GM12872 (cell line): ENCODE measurements at regions not wholly inside any gene's neighbourhood (a gene's known extent, or its start where the extent isn't known, plus 50 kb on each side); places are given as distances from the start of the nearest gene placed in this dataset.
A peak's percentile ranks its signal among the peaks of the same experiment; 100 is the strongest.

Source experiments
- TF ChIP-seq, protein P1 (sequence below): IDR thresholded peaks from 3 replicates; pipeline ENCODE4 v1.5.1; 2011; ENCODE audit warnings: low read depth, mild to moderate bottlenecking, low read length, moderate library complexity; ENCODE audit not compliant: insufficient read depth

DNA sequence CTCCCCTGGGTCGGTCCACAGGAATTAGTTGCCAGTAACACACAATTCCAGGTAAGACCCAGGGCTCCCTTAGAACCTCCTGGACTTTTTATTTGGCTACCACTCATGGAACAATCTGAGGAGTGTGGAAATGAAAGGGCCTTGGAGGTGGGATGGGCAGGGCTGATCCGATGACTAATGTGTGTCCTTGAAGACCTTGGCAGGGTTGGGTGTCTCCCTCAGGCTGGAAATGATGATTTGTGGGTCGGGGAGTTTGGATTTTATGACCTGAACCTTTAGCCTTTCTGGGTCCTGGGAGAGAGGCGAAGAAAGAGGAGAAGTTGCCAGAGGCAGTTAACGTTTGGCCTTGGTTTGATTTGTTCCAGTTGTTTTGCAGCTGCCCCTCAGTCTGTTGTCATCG lies 425.0 kb downstream of the MID1IP1 start:
- TF ChIP-seq, protein P1, sequence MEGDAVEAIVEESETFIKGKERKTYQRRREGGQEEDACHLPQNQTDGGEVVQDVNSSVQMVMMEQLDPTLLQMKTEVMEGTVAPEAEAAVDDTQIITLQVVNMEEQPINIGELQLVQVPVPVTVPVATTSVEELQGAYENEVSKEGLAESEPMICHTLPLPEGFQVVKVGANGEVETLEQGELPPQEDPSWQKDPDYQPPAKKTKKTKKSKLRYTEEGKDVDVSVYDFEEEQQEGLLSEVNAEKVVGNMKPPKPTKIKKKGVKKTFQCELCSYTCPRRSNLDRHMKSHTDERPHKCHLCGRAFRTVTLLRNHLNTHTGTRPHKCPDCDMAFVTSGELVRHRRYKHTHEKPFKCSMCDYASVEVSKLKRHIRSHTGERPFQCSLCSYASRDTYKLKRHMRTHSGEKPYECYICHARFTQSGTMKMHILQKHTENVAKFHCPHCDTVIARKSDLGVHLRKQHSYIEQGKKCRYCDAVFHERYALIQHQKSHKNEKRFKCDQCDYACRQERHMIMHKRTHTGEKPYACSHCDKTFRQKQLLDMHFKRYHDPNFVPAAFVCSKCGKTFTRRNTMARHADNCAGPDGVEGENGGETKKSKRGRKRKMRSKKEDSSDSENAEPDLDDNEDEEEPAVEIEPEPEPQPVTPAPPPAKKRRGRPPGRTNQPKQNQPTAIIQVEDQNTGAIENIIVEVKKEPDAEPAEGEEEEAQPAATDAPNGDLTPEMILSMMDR: no peak

DNA sequence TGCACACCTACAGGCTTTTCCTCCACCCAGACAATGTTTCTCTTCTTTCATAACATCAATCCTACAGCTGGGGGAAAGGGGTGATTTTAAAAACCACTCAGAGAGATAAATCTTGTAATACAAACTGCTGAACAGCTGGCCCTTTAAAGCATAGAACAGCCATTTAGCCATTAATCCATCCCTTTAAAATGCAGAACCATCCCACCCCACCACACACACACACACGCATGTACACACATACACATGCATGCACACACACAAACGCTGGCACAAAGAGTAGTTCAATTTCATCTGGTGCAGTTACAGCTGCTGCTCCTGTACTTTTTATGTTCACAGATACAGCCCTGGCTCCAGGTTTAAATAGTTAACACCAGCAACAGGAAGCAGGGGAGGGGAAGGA lies 426.1 kb downstream of the MID1IP1 start:
- TF ChIP-seq, protein P1: no peak

DNA sequence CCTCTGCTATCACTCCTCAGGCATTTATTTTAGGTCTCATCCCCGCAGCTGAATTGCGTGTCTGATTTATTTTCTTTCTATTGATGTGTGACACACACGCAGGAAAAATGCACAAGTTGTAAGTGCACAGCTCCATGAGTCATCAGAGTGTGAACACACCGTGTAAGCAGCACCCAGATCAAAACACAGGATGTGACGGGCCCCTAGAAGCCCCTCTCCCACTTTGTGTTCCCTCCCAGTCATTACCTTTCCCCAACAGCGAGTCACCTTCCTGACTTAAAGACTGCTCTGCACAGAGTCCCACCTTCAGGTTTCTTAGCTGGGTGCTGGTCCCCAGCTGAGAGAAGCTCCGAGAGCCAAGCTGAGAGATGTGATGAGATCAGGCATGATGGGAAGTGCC lies 436.7 kb downstream of the MID1IP1 start:
- TF ChIP-seq, protein P1: no peak

DNA sequence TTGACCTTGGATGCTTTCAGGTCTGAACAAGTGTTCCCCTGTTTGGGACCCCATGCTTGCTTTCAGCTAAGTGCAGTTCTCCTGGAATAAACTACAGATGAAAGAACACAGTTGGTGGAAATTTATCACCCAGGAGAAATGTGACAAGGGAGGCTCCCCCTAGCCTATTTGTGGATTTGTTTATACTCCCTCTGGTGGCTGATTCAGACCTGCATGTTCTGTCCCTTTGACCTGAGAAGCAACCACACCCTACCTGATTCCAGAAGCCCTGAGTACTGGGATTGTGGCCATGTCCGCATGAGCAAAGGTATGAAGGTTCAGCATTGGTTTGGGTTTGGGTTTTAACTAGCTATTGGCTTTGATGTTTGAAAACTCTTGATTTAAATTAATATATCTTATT lies 440.9 kb downstream of the MID1IP1 start:
- TF ChIP-seq, protein P1: peak; percentile 68

DNA sequence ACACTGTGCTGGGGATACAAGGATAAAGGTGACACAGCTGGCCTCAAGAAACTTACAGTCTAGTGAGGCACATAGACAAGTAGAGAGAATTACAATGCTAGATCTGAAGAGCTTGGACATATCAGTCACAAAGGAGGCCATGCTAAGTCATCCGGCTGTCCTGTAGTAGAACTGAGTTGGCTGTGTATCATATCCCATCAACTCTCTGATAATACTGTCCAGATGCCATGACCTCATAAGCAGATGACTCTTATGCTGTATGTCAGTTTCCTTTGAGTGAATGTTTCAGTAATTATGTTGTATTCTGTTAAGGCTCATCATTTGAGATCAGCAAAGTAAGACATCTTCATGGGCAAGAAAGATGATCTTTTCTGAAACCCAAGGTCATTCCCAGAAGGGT lies 442.9 kb downstream of the MID1IP1 start:
- TF ChIP-seq, protein P1: no peak

DNA sequence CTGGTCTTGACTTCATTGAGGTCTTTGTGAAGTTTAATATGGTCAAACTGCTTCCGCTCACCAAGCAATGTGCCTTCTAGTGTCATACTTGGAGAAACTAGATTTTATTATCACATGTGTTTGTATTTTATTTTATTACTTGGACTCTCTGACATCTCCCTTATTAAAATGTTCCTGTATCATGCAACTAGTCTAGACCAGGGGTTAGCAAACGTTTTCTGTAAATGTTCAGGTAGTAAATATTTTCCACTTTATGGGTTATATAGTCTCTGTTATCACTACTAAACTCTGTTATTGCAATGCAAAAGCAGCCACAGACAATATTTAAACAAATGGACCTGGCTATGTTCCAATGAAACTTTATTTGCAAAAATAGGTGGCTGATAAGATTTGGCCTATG lies 443.8 kb downstream of the MID1IP1 start:
- TF ChIP-seq, protein P1: no peak

DNA sequence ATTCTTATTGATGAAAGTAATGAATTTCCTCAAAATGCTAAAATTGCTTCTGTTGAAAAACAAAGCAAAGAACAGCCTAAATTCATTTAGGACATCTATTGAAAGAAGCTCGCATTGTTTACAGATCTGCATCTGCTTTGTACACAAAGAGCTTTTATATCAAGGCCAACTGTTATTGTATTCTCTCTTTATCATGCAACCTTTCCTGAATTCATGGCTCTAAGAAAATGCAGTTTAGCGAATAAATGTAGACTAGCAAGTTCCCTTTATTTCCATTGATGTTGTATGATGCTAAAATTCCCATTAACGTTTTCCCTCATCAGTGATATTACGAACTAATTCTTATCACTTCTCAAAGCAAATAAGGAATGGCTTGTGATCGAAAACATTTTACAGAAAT lies 446.3 kb downstream of the MID1IP1 start:
- TF ChIP-seq, protein P1: no peak

DNA sequence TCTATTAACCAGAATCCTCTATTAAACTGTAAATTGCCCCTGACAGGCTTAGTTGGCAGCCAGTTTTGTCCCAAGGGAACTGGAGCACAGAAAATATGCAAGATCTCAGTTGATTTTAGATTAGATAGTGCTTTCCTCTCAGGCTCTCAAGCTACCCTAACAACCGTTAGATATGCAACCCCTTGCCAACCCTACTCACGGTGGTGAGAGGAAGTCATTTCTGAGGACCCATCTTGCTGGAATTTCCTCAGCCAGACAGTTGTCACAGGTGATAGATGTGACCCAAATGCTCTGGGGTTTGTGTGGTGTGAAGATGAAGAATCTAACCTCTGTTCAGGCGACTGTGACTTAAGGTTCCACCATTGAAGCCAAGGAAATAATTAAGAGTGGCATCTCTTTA lies 447.1 kb downstream of the MID1IP1 start:
- TF ChIP-seq, protein P1: no peak
